ENCODE measurements at regions not wholly inside any gene's neighbourhood (a gene's known extent, or its start where the extent isn't known, plus 50 kb on each side); places are given as distances from the start of the nearest gene placed in this dataset.

DNA sequence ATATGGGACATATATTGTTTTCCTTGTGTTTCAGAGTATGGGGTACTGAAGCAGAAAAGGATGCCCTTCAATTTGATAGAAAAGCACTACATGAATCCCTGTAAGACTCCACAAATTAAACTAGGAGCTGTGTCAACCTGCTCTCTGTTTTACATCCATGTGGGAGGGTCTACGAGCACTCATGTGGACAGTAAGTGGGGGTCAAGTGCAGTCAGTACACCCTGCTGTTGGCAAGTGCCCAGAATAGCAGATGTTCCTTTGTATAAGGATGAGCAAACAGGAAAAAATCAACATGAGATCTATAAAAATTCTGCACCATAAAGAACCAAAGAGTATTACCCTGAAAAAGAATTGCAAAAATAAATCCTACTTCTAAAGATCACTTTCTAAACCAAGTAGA, 659.9 kb downstream of the SI start:
- Histone ChIP-seq H3K9me3 (ENCODE audit: control extremely low read depth in 1 of 3, control insufficient read depth in 2 of 3, insufficient read depth in 1 of 3, low read length in 2 of 3) (no peaks in the 10 kb centered on the region), H2AFZ (ENCODE audit: insufficient read depth, low read depth, low read length, poor library complexity, severe bottlenecking) (no peak overlapping the region), H4K20me1 (ENCODE audit: control insufficient read depth, insufficient read depth, low read length, poor library complexity, severe bottlenecking) (no peaks in the 10 kb centered on the region), H3K27ac (ENCODE audit: low read length in 2 of 2) (no peak overlapping the region), H3K79me2 (ENCODE audit: control insufficient read depth, insufficient read depth, low read length) (no peaks in the 10 kb centered on the region), H3K4me1 (ENCODE audit: control insufficient read depth in 2 of 2, insufficient read depth in 2 of 2, low read length in 2 of 2) (no peaks in the 10 kb centered on the region), H3K36me3 (replicated peaks in 1 of 2; ENCODE audit: control extremely low read depth in 1 of 2, control insufficient read depth in 1 of 2, extremely low read depth in 1 of 2, insufficient read depth in 2 of 2, low read length in 1 of 2) (no peaks in the 10 kb centered on the region), H3K9ac (ENCODE audit: low read length) (no peak overlapping the region), H3K27me3 (replicated peaks in 1 of 4; ENCODE audit: control extremely low read depth in 1 of 4, control insufficient read depth in 3 of 4, insufficient read depth in 4 of 4, low read length in 3 of 4) (no peaks in the 10 kb centered on the region), H3K4me2 (replicated peaks; ENCODE audit: low read depth, low read length, poor library complexity, severe bottlenecking) (no peak overlapping the region), H3K4me3 (ENCODE audit: control extremely low read depth in 1 of 5, extremely low read depth in 1 of 5, insufficient read depth in 1 of 5, low read depth in 2 of 5, low read length in 4 of 5) (no peak overlapping the region)
- ChIA-PET POLR2A (no interaction called here), CTCF (no interaction called here)
- Mint-ChIP-seq H3K4me1 (no peaks in the 10 kb centered on the region), H3K27ac (no peak overlapping the region), H3K4me3 (no peak overlapping the region), H3K27me3 (no peaks in the 10 kb centered on the region), H3K9me3 (ENCODE audit: insufficient read depth) (peaks cover 6% of the 10 kb centered on the region)
- no peak for ATAC-seq (ENCODE audit: low read depth)
- no CpG with 5 or more reads among the region's 1 CpG for WGBS (ENCODE audit: insufficient coverage)
- intact Hi-C loops (cut with micrococcal nuclease), result no loop called here
- no peak for TF ChIP-seq EZH2 (IDR thresholded peaks at IDR 0.05; ENCODE audit: borderline replicate concordance, insufficient read depth, low read depth, low read length, poor library complexity, severe bottlenecking)
- TF ChIP-seq, protein P1, sequence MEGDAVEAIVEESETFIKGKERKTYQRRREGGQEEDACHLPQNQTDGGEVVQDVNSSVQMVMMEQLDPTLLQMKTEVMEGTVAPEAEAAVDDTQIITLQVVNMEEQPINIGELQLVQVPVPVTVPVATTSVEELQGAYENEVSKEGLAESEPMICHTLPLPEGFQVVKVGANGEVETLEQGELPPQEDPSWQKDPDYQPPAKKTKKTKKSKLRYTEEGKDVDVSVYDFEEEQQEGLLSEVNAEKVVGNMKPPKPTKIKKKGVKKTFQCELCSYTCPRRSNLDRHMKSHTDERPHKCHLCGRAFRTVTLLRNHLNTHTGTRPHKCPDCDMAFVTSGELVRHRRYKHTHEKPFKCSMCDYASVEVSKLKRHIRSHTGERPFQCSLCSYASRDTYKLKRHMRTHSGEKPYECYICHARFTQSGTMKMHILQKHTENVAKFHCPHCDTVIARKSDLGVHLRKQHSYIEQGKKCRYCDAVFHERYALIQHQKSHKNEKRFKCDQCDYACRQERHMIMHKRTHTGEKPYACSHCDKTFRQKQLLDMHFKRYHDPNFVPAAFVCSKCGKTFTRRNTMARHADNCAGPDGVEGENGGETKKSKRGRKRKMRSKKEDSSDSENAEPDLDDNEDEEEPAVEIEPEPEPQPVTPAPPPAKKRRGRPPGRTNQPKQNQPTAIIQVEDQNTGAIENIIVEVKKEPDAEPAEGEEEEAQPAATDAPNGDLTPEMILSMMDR (IDR thresholded peaks at IDR 0.05), result no peak
- DNase-seq, result no peak

DNA sequence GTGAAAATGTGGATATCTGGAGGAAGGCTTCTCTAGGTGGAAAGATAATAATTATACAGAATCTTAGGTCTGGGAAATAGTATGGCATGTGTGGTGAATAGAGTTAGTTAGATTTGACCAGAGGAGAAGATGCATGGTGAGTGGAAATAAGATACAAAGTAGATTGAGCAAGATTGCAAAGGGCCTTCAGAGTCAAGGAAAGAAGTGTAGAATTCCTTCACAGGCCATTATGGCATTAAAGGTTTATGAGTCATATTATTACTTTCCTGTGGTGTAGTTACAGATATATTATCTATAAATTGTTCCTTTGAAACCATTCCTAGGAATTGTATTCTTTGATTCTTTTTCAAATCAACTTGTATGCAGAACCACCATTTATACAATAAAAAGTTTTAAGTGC, 660.3 kb downstream of the SI start:
- DNase-seq (no peak), ATAC-seq (ENCODE audit: low read depth) (no peak)
- no peak for TF ChIP-seq EZH2 (IDR thresholded peaks at IDR 0.05; ENCODE audit: borderline replicate concordance, insufficient read depth, low read depth, low read length, poor library complexity, severe bottlenecking)
- TF ChIP-seq, protein P1 (IDR thresholded peaks at IDR 0.05), result no peak
- intact Hi-C loops (cut with micrococcal nuclease), result no loop called here
- no peak overlapping the region for H3K27ac ChIP-seq (ENCODE audit: low read length in 2 of 2)
- H3K36me3 ChIP-seq (replicated peaks in 1 of 2; ENCODE audit: control extremely low read depth in 1 of 2, control insufficient read depth in 1 of 2, extremely low read depth in 1 of 2, insufficient read depth in 2 of 2, low read length in 1 of 2), result no peaks in the 10 kb centered on the region
- no peaks in the 10 kb centered on the region for H4K20me1 ChIP-seq (ENCODE audit: control insufficient read depth, insufficient read depth, low read length, poor library complexity, severe bottlenecking)
- no peak overlapping the region for H3K27ac Mint-ChIP-seq
- no peaks in the 10 kb centered on the region for H3K27me3 Mint-ChIP-seq
- H3K4me1 Mint-ChIP-seq, result no peaks in the 10 kb centered on the region
- H3K9me3 Mint-ChIP-seq (ENCODE audit: insufficient read depth), result peaks cover 8% of the 10 kb centered on the region
- ChIA-PET CTCF (no interaction called here), POLR2A (no interaction called here)
- H3K79me2 ChIP-seq (ENCODE audit: control insufficient read depth, insufficient read depth, low read length), result no peaks in the 10 kb centered on the region
- H3K4me1 ChIP-seq (ENCODE audit: control insufficient read depth in 2 of 2, insufficient read depth in 2 of 2, low read length in 2 of 2), result no peaks in the 10 kb centered on the region
- H2AFZ ChIP-seq (ENCODE audit: insufficient read depth, low read depth, low read length, poor library complexity, severe bottlenecking), result no peak overlapping the region
- H3K4me3 ChIP-seq (ENCODE audit: control extremely low read depth in 1 of 5, extremely low read depth in 1 of 5, insufficient read depth in 1 of 5, low read depth in 2 of 5, low read length in 4 of 5), result no peak overlapping the region
- H3K4me3 Mint-ChIP-seq, result no peak overlapping the region
- no peaks in the 10 kb centered on the region for H3K9me3 ChIP-seq (ENCODE audit: control extremely low read depth in 1 of 3, control insufficient read depth in 2 of 3, insufficient read depth in 1 of 3, low read length in 2 of 3)
- H3K27me3 ChIP-seq (replicated peaks in 1 of 4; ENCODE audit: control extremely low read depth in 1 of 4, control insufficient read depth in 3 of 4, insufficient read depth in 4 of 4, low read length in 3 of 4), result no peaks in the 10 kb centered on the region
- H3K9ac ChIP-seq (ENCODE audit: low read length), result no peak overlapping the region
- H3K4me2 ChIP-seq (replicated peaks; ENCODE audit: low read depth, low read length, poor library complexity, severe bottlenecking), result no peak overlapping the region

Data from B cell (primary cell).